Ishikawa (cell line): ENCODE measurements at regions not wholly inside any gene's neighbourhood (a gene's known extent, or its start where the extent isn't known, plus 50 kb on each side); places are given as distances from the start of the nearest gene placed in this dataset.

Experiments
- CEBPB ChIP-seq: IDR thresholded peaks from 2 replicates; pipeline ENCODE4 v1.6.1; 2012
- CREB1 ChIP-seq: IDR thresholded peaks from 2 replicates; pipeline ENCODE4 v1.6.1; 2012; ENCODE audit warnings: low read depth
- EGR1 ChIP-seq: IDR thresholded peaks from 2 replicates; pipeline ENCODE4 v1.6.1; 2012
- EP300 ChIP-seq: IDR thresholded peaks from 2 replicates; pipeline ENCODE4 v1.6.1; 2012; ENCODE audit warnings: borderline replicate concordance
- FOXM1 ChIP-seq: IDR thresholded peaks from 2 replicates; pipeline ENCODE4 v1.6.1; 2012; ENCODE audit warnings: low read depth, borderline replicate concordance
- MAX ChIP-seq: IDR thresholded peaks from 2 replicates; pipeline ENCODE4 v1.6.1; 2012
- NFIC ChIP-seq: IDR thresholded peaks from 2 replicates; pipeline ENCODE4 v1.6.1; 2012
- RAD21 ChIP-seq: IDR thresholded peaks from 2 replicates; pipeline ENCODE4 v1.6.1; 2012; ENCODE audit warnings: low read depth
- REST ChIP-seq: IDR thresholded peaks from 2 replicates; pipeline ENCODE4 v1.6.1; 2012; ENCODE audit warnings: low read depth, mild to moderate bottlenecking
- TAF1 ChIP-seq: IDR thresholded peaks from 2 replicates; pipeline ENCODE4 v1.6.1; 2012; ENCODE audit warnings: low read depth, mild to moderate bottlenecking
- TCF12 ChIP-seq: IDR thresholded peaks from 2 replicates; pipeline ENCODE4 v1.6.1; 2012; ENCODE audit warnings: low read depth
- TEAD4 ChIP-seq: IDR thresholded peaks from 2 replicates; pipeline ENCODE4 v1.6.1; 2012
- USF1 ChIP-seq: IDR thresholded peaks from 2 replicates; pipeline ENCODE4 v1.6.1; 2012
- YY1 ChIP-seq: IDR thresholded peaks from 2 replicates; pipeline ENCODE4 v1.6.1; 2012; ENCODE audit warnings: low read depth
- ZBTB7A ChIP-seq: IDR thresholded peaks from 2 replicates; pipeline ENCODE4 v1.6.1; 2012; ENCODE audit warnings: low read depth

GRCh38 chr7:112896026-112896601 lies 105.9 kb upstream of the TMEM168 start:
- TF ChIP-seq EGR1 (no peak), USF1 (no peak)

- TF ChIP-seq TAF1, result no peak
- no peak for TF ChIP-seq EGR1
- TF ChIP-seq YY1, result no peak
- no peak for TF ChIP-seq CEBPB
- no peak for TF ChIP-seq RAD21
- no peak for TF ChIP-seq TCF12
- no peak for TF ChIP-seq FOXM1
- TF ChIP-seq MAX, result no peak
These were observed 102.1 kb upstream of the TMEM168 start for GRCh38 chr7:112892263-112892662.

- no peak for TF ChIP-seq CEBPB
- TF ChIP-seq RAD21, result no peak
- TF ChIP-seq USF1, result no peak
- no peak for TF ChIP-seq TEAD4
- TF ChIP-seq ZBTB7A, result no peak
- no peak for TF ChIP-seq MAX
- no peak for TF ChIP-seq EP300
- TF ChIP-seq NFIC, result no peak
- no peak for TF ChIP-seq FOXM1
These were observed 101.5 kb upstream of the TMEM168 start for GRCh38 chr7:112891698-112892097.

- no peak for TF ChIP-seq TEAD4
- no peak for TF ChIP-seq CREB1
- TF ChIP-seq ZBTB7A, result no peak
- no peak for TF ChIP-seq EGR1
- no peak for TF ChIP-seq CEBPB
- TF ChIP-seq EP300, result no peak
- TF ChIP-seq REST, result no peak
- no peak for TF ChIP-seq TAF1
These were observed 99.7 kb upstream of the TMEM168 start for GRCh38 chr7:112889834-112890438.

- TF ChIP-seq MAX (no peak), TAF1 (no peak), CEBPB (no peak), TCF12 (no peak), YY1 (no peak), USF1 (no peak), NFIC (no peak), REST (no peak), CREB1 (no peak), EGR1 (no peak)
These were observed 99.1 kb upstream of the TMEM168 start for GRCh38 chr7:112889268-112889667.

GRCh38 chr7:112888781-112889180 lies 98.6 kb upstream of the TMEM168 start:
- no peak for TF ChIP-seq REST
- no peak for TF ChIP-seq CEBPB
- TF ChIP-seq TAF1, result no peak
- no peak for TF ChIP-seq ZBTB7A
- TF ChIP-seq NFIC, result no peak
- TF ChIP-seq MAX, result no peak
- TF ChIP-seq TCF12, result no peak
- no peak for TF ChIP-seq USF1
- TF ChIP-seq TEAD4, result no peak
- no peak for TF ChIP-seq CREB1
- TF ChIP-seq RAD21, result no peak
